ENCODE measurements at regions not wholly inside any gene's neighbourhood (a gene's known extent, or its start where the extent isn't known, plus 50 kb on each side); places are given as distances from the start of the nearest gene placed in this dataset.

DNA sequence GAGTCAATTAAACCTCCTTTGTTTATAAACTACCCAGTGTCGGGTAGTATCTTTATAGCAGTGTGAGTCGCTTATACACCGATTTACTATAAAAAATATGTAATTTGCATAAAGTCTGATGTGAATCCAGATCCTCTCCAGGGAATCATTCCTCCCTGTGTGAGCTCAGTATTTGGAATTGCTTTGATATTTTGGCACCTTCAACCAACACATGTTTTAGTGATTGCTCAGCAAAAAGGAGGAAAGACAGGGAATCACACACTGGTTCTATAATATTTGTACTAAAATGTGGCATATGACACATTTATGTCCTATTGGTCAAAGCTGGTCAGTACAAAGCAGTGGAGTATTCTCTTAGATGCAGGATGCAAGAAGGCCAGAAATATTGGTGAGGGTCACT is 703.9 kb upstream of the ATXN7L3B start:
- TF ChIP-seq EP300 (IDR thresholded peaks at IDR 0.05), result no peak
- TF ChIP-seq POLR2A (IDR thresholded peaks at IDR 0.05), result no peak

Data from suprapubic skin (tissue), 2 donors.